ENCODE measurements at regions not wholly inside any gene's neighbourhood (a gene's known extent, or its start where the extent isn't known, plus 50 kb on each side); places are given as distances from the start of the nearest gene placed in this dataset.

- no peak for TF ChIP-seq EZH2phosphoT487 (IDR thresholded peaks at IDR 0.05; ENCODE audit: borderline replicate concordance, low read depth, low read length)
- no peak for TF ChIP-seq CTCF (conservative IDR thresholded peaks at IDR 0.05; ENCODE audit: low read length)
- Histone ChIP-seq H3K4me1 (ENCODE audit: insufficient read depth, low read length, poor library complexity, severe bottlenecking) (no peaks in the 10 kb centered on the region), H3K4me2 (ENCODE audit: low read length) (no peak overlapping the region), H3K79me2 (ENCODE audit: insufficient read depth, low read depth, low read length) (no peaks in the 10 kb centered on the region), H3K36me3 (ENCODE audit: insufficient read depth, low read length) (no peaks in the 10 kb centered on the region), H4K20me1 (ENCODE audit: insufficient read depth, low read length) (no peaks in the 10 kb centered on the region), H3K4me3 (ENCODE audit: low read depth, low read length, poor library complexity, severe bottlenecking) (no peak overlapping the region), H2AFZ (ENCODE audit: low read length) (no peak overlapping the region), H3K9me3 (ENCODE audit: low read length) (no peaks in the 10 kb centered on the region), H3K9me2 (ENCODE audit: insufficient read depth, low read length) (no peaks in the 10 kb centered on the region), H3K27ac (ENCODE audit: low read depth, low read length, poor library complexity, severe bottlenecking) (no peak overlapping the region)
- no peak for DNase-seq (ENCODE audit: low spot score)
- no TSS peak for BruUV-seq (replicated peaks)
- CTCF ChIA-PET (ENCODE audit: unreplicated experiment) = no interaction called here
- intact Hi-C loops (cut with micrococcal nuclease; ENCODE audit: unreplicated experiment) = no loop called here
- POLR2A ChIA-PET = no interaction called here
Measured at GRCh38 chr5:154110107-154110453, 71.3 kb downstream of the MFAP3 start.

GRCh38 chr5:154110716-154111115 lies 71.9 kb downstream of the MFAP3 start:
- no TSS peak for BruUV-seq (replicated peaks)
- Histone ChIP-seq H3K9me2 (ENCODE audit: insufficient read depth, low read length) (no peaks in the 10 kb centered on the region), H4K20me1 (ENCODE audit: insufficient read depth, low read length) (no peaks in the 10 kb centered on the region), H3K4me2 (ENCODE audit: low read length) (no peak overlapping the region), H3K27ac (ENCODE audit: low read depth, low read length, poor library complexity, severe bottlenecking) (no peak overlapping the region), H3K9me3 (ENCODE audit: low read length) (no peaks in the 10 kb centered on the region), H3K4me3 (ENCODE audit: low read depth, low read length, poor library complexity, severe bottlenecking) (no peak overlapping the region), H3K4me1 (ENCODE audit: insufficient read depth, low read length, poor library complexity, severe bottlenecking) (no peaks in the 10 kb centered on the region), H2AFZ (ENCODE audit: low read length) (no peak overlapping the region), H3K36me3 (ENCODE audit: insufficient read depth, low read length) (no peaks in the 10 kb centered on the region), H3K79me2 (ENCODE audit: insufficient read depth, low read depth, low read length) (no peaks in the 10 kb centered on the region)
- CTCF ChIA-PET (ENCODE audit: unreplicated experiment) = no interaction called here
- TF ChIP-seq EZH2phosphoT487 (IDR thresholded peaks at IDR 0.05; ENCODE audit: borderline replicate concordance, low read depth, low read length) (no peak), CTCF (conservative IDR thresholded peaks at IDR 0.05; ENCODE audit: low read length) (no peak)
- DNase-seq (ENCODE audit: low spot score) = no peak
- POLR2A ChIA-PET = no interaction called here
- intact Hi-C loops (cut with micrococcal nuclease; ENCODE audit: unreplicated experiment) = no loop called here

- no peaks in the 10 kb centered on the region for H3K4me1 ChIP-seq (ENCODE audit: insufficient read depth, low read length, poor library complexity, severe bottlenecking)
- no peak overlapping the region for H2AFZ ChIP-seq (ENCODE audit: low read length)
- no peaks in the 10 kb centered on the region for H3K9me3 ChIP-seq (ENCODE audit: low read length)
- H4K20me1 ChIP-seq (ENCODE audit: insufficient read depth, low read length) = no peaks in the 10 kb centered on the region
- H3K79me2 ChIP-seq (ENCODE audit: insufficient read depth, low read depth, low read length) = no peaks in the 10 kb centered on the region
- TF ChIP-seq CTCF (conservative IDR thresholded peaks at IDR 0.05; ENCODE audit: low read length) (no peak), EZH2phosphoT487 (IDR thresholded peaks at IDR 0.05; ENCODE audit: borderline replicate concordance, low read depth, low read length) (no peak)
- no peaks in the 10 kb centered on the region for H3K36me3 ChIP-seq (ENCODE audit: insufficient read depth, low read length)
- no peaks in the 10 kb centered on the region for H3K9me2 ChIP-seq (ENCODE audit: insufficient read depth, low read length)
- no peak overlapping the region for H3K4me3 ChIP-seq (ENCODE audit: low read depth, low read length, poor library complexity, severe bottlenecking)
- H3K4me2 ChIP-seq (ENCODE audit: low read length) = no peak overlapping the region
- intact Hi-C loops (cut with micrococcal nuclease; ENCODE audit: unreplicated experiment) = no loop called here
- no peak overlapping the region for H3K27ac ChIP-seq (ENCODE audit: low read depth, low read length, poor library complexity, severe bottlenecking)
- CTCF ChIA-PET (ENCODE audit: unreplicated experiment) = no interaction called here
- DNase-seq (ENCODE audit: low spot score) = no peak
- POLR2A ChIA-PET = no interaction called here
- BruUV-seq (replicated peaks) = no TSS peak
Measured at GRCh38 chr5:154111214-154111613, 72.4 kb downstream of the MFAP3 start.

Measured in OCI-LY7 (cell line).